B cell (primary cell): ENCODE measurements at regions not wholly inside any gene's neighbourhood (a gene's known extent, or its start where the extent isn't known, plus 50 kb on each side); places are given as distances from the start of the nearest gene placed in this dataset.

Experiments used
- ATAC-seq: fragments of 200-7000 bp; cut with Tn5 transposase; one replicate; pipeline ENCODE4 v1.10.0; 2021; ENCODE audit warnings: low read depth, mild to moderate bottlenecking, moderate number of reproducible peaks, moderate library complexity
- CTCF ChIA-PET: fragments of 350-600 bp; sonication (Branson Sonifier 250); formaldehyde crosslinking; loops from one replicate; lab custom pipeline; 2021; ENCODE audit warnings: antibody characterized with exemption, inconsistent platforms; lab: Charles Lee
- POLR2A ChIA-PET: fragments of 350-600 bp; sonication (Branson Sonifier 250); formaldehyde crosslinking; loops from one replicate; lab custom pipeline; 2021; ENCODE audit warnings: antibody characterized with exemption; lab: Charles Lee
- DNase-seq: peaks from one replicate; pipeline ENCODE4 v3.0.0; 2013
- H2AFZ ChIP-seq: 2 replicates; pipeline ENCODE4 v1.6.1; 2012; ENCODE audit warnings: mild to moderate bottlenecking, low read depth, low read length; ENCODE audit not compliant: insufficient read depth, poor library complexity, severe bottlenecking
- H3K27ac ChIP-seq, 2 donors: 1 replicate in 1 of 2; 2 replicates in 1 of 2; pipeline ENCODE4 v1.5.1; 2012 to 2013; ENCODE audit warnings: low read length in 2 of 2, mild to moderate bottlenecking in 2 of 2, moderate library complexity in 1 of 2
- H3K27me3 ChIP-seq, 4 experiments: fragments of 200-600 bp in 1 of 4; sonication (generic) in 1 of 4; replicated peaks in 1 of 4; 1 replicate in 2 of 4; 2 replicates in 2 of 4; pipeline versions ENCODE4 v1.6.1 to v1.7.0; 2013 to 2016; ENCODE audit warnings: low read length in 3 of 4, mild to moderate bottlenecking in 2 of 4, mixed read lengths in 1 of 4, moderate library complexity in 1 of 4; ENCODE audit not compliant: insufficient read depth in 4 of 4, control insufficient read depth in 3 of 4; ENCODE audit errors: control extremely low read depth in 1 of 4
- H3K36me3 ChIP-seq, 2 experiments: replicated peaks in 1 of 2; 1 replicate in 1 of 2; 2 replicates in 1 of 2; pipeline versions ENCODE4 v1.6.1 to v1.7.1; 2013; ENCODE audit warnings: low read length in 1 of 2; ENCODE audit not compliant: insufficient read depth in 2 of 2, control insufficient read depth in 1 of 2; ENCODE audit errors: control extremely low read depth in 1 of 2, extremely low read depth in 1 of 2
- H3K4me1 ChIP-seq, 2 donors: fragments of 200-600 bp in 1 of 2; sonication (generic) in 1 of 2; 1 replicate in 1 of 2; 2 replicates in 1 of 2; pipeline versions ENCODE4 v1.5.1 to v1.6.1; 2013 to 2017; ENCODE audit warnings: low read length in 2 of 2; ENCODE audit not compliant: control insufficient read depth in 2 of 2, insufficient read depth in 2 of 2
- H3K4me2 ChIP-seq: replicated peaks from 2 replicates; pipeline ENCODE3; 2012; ENCODE audit warnings: mild to moderate bottlenecking, low read depth, low read length; ENCODE audit not compliant: poor library complexity, severe bottlenecking
- H3K4me3 ChIP-seq, 5 experiments: fragments of 200-600 bp in 1 of 5; sonication (generic) in 1 of 5; 1 replicate in 3 of 5; 2 replicates in 2 of 5; pipeline versions ENCODE4 v1.5.1 to v1.7.0; 2011 to 2016; ENCODE audit warnings: low read length in 4 of 5, mild to moderate bottlenecking in 4 of 5, low read depth in 2 of 5, control low read depth in 1 of 5, moderate library complexity in 1 of 5; ENCODE audit not compliant: insufficient read depth in 1 of 5; ENCODE audit errors: control extremely low read depth in 1 of 5, extremely low read depth in 1 of 5
- H3K79me2 ChIP-seq: fragments of 200-600 bp; sonication (generic); one replicate; pipeline ENCODE4 v1.6.0; 2016; ENCODE audit warnings: low read length; ENCODE audit not compliant: control insufficient read depth, insufficient read depth
- H3K9ac ChIP-seq: fragments of 200-600 bp; sonication (generic); 2 replicates; pipeline ENCODE4 v1.6.1; 2017; ENCODE audit warnings: mild to moderate bottlenecking, low read length, moderate library complexity
- H3K9me3 ChIP-seq, 3 donors: one replicate each; pipeline versions ENCODE4 v1.6.1 to v1.7.1; 2013; ENCODE audit warnings: low read length in 2 of 3; ENCODE audit not compliant: control insufficient read depth in 2 of 3, insufficient read depth in 1 of 3; ENCODE audit errors: control extremely low read depth in 1 of 3
- H4K20me1 ChIP-seq: 2 replicates; pipeline ENCODE4 v1.6.0; 2012; ENCODE audit warnings: mild to moderate bottlenecking, low read length; ENCODE audit not compliant: insufficient read depth, control insufficient read depth, poor library complexity, severe bottlenecking
- H3K27ac Mint-ChIP-seq: one replicate; pipeline ENCODE4 v1.8.0; 2021; ENCODE audit warnings: mixed read lengths
- H3K27me3 Mint-ChIP-seq: one replicate; pipeline ENCODE4 v1.8.0; 2021; ENCODE audit warnings: mixed read lengths
- H3K4me1 Mint-ChIP-seq: one replicate; pipeline ENCODE4 v1.8.0; 2021; ENCODE audit warnings: mixed read lengths
- H3K4me3 Mint-ChIP-seq: one replicate; pipeline ENCODE4 v1.8.0; 2021; ENCODE audit warnings: mixed read lengths
- H3K9me3 Mint-ChIP-seq: one replicate; pipeline ENCODE4 v1.8.0; 2022; ENCODE audit warnings: mixed read lengths; ENCODE audit not compliant: insufficient read depth
- EZH2 ChIP-seq: IDR thresholded peaks from 2 replicates; pipeline ENCODE4 v1.6.1; 2012; ENCODE audit warnings: borderline replicate concordance, low read depth, mild to moderate bottlenecking, moderate library complexity, low read length; ENCODE audit not compliant: insufficient read depth, poor library complexity, severe bottlenecking
- WGBS: methylation state at CpG from one replicate; pipeline ENCODE4 v1.1.5; 2013; ENCODE audit warnings: missing lambda C conversion rate; ENCODE audit not compliant: insufficient coverage; 5-methylcytosine and 5-hydroxymethylcytosine counted together
- intact Hi-C: fragments of 100-400 bp; cut with micrococcal nuclease; formaldehyde crosslinking; loops from one replicate; pipeline ENCODE4 v1.10.0; 2022
- TF ChIP-seq, protein P1 (sequence below): fragments of 200-600 bp; IDR thresholded peaks from one replicate; pipeline ENCODE4 v1.8.0; 2022; ENCODE audit warnings: antibody characterized with exemption, mild to moderate bottlenecking

DNA sequence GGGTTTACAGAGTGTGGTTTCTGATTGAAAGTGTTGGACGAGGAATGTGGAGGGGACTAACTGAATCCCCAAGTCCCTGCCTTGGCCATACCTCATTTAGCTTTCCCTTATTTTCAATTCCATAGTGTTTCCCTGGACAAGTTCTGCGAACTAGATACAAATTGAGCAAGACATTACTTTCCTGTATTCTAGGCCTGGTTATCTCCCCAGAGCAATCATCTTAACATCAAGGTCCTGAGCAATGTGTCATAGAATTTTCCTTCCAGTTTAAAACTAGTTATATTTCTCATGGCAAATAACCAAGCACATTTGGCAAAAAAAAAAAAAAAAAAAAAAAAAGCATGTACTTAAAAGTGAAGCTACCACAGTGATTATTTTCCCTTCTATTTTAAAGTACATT, 330.1 kb downstream of the CDH11 start:
- TF ChIP-seq, protein P1, sequence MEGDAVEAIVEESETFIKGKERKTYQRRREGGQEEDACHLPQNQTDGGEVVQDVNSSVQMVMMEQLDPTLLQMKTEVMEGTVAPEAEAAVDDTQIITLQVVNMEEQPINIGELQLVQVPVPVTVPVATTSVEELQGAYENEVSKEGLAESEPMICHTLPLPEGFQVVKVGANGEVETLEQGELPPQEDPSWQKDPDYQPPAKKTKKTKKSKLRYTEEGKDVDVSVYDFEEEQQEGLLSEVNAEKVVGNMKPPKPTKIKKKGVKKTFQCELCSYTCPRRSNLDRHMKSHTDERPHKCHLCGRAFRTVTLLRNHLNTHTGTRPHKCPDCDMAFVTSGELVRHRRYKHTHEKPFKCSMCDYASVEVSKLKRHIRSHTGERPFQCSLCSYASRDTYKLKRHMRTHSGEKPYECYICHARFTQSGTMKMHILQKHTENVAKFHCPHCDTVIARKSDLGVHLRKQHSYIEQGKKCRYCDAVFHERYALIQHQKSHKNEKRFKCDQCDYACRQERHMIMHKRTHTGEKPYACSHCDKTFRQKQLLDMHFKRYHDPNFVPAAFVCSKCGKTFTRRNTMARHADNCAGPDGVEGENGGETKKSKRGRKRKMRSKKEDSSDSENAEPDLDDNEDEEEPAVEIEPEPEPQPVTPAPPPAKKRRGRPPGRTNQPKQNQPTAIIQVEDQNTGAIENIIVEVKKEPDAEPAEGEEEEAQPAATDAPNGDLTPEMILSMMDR = no peak
- TF ChIP-seq EZH2 = no peak
- 92% methylated on average over 1 of the region's 2 CpGs for WGBS
- no peak overlapping the region for H3K27ac ChIP-seq

DNA sequence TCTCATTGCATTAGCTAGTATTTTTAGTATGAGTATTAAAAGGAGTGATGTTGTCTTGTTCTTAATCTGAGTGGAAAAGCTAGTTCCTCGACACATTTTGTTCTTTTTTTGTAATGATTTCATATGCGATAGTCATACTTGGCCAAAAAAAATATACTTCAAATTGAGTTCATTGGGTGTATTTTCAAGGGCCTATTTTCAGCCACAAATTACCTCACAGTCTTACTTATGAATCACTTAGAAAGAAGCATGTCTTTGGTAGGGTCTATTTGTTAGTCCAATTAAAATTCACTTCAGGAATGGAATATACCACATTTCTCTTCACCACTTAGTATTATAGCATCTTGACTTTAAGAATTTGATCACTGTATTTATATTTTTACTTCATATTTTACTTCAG, 337.2 kb downstream of the CDH11 start:
- ATAC-seq (no peak), DNase-seq (no peak)
- Histone ChIP-seq H3K4me3 (no peak overlapping the region), H3K27ac (no peak overlapping the region), H3K9me3 (no peaks in the 10 kb centered on the region), H3K4me1 (no peaks in the 10 kb centered on the region), H3K79me2 (no peaks in the 10 kb centered on the region), H3K9ac (no peak overlapping the region), H2AFZ (no peak overlapping the region), H4K20me1 (no peaks in the 10 kb centered on the region), H3K4me2 (no peak overlapping the region), H3K36me3 (no peaks in the 10 kb centered on the region), H3K27me3 (no peaks in the 10 kb centered on the region)
- Mint-ChIP-seq H3K9me3 (peaks cover 6% of the 10 kb centered on the region), H3K4me3 (no peak overlapping the region), H3K27ac (no peak overlapping the region), H3K4me1 (no peaks in the 10 kb centered on the region), H3K27me3 (no peaks in the 10 kb centered on the region)
- CTCF ChIA-PET = no interaction called here
- POLR2A ChIA-PET = no interaction called here
- TF ChIP-seq EZH2 = no peak
- TF ChIP-seq, protein P1 = no peak
- no CpG with 5 or more reads among the region's 2 CpGs for WGBS
- intact Hi-C loops = no loop called here

More for the DNA sequence above, 330.1 kb downstream of the CDH11 start:
- H3K4me1 Mint-ChIP-seq = no peaks in the 10 kb centered on the region
- Histone ChIP-seq H2AFZ (no peak overlapping the region), H3K9ac (no peak overlapping the region), H3K4me2 (no peak overlapping the region), H4K20me1 (no peaks in the 10 kb centered on the region), H3K36me3 (no peaks in the 10 kb centered on the region), H3K27me3 (no peaks in the 10 kb centered on the region), H3K9me3 (no peaks in the 10 kb centered on the region), H3K4me1 (no peaks in the 10 kb centered on the region), H3K4me3 (no peak overlapping the region), H3K79me2 (no peaks in the 10 kb centered on the region)
- ATAC-seq (no peak), DNase-seq (no peak)
- no peak overlapping the region for H3K4me3 Mint-ChIP-seq
- CTCF ChIA-PET = no interaction called here
- POLR2A ChIA-PET = no interaction called here
- peaks cover 3% of the 10 kb centered on the region for H3K9me3 Mint-ChIP-seq
- no peaks in the 10 kb centered on the region for H3K27me3 Mint-ChIP-seq
- no peak overlapping the region for H3K27ac Mint-ChIP-seq
- intact Hi-C loops = no loop called here
